ENCODE measurements at regions not wholly inside any gene's neighbourhood (a gene's known extent, or its start where the extent isn't known, plus 50 kb on each side); places are given as distances from the start of the nearest gene placed in this dataset.

DNA sequence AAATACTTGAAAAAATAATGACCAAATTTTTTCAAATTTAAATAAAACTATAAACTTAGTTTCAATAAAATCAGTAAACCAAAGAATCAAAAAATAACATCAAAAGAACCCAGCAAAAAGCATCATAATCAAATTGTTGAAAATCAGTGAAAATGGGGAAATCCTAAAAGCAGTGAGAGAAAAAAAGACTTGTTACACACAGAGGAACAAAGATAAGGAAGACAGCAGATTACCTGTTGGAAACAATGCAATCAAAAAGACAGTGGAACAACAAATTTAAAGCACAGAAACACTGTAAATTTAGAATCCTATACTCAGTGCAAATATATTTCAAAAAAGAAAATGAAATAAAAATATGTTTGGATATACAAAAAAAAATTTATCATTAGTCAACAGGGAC is 156.2 kb upstream of the LMCD1 start:
- H3K4me1 ChIP-seq: peaks cover 0 to 4% (median 0%) of the 10 kb centered on the region in 4 donors
- peaks cover 0 to 20% (median 6%) of the 10 kb centered on the region in 4 donors for H3K9me3 ChIP-seq
- DNase-seq: no peak
- H3K36me3 ChIP-seq: no peaks in the 10 kb centered on the region
- intact Hi-C loops (cut with DNase I; ENCODE audit: low total_unique reads): no loop called here
- H3K27me3 ChIP-seq: no peaks in the 10 kb centered on the region
- no peak overlapping the region for H3K4me3 ChIP-seq
- TF ChIP-seq POLR2AphosphoS5 (IDR thresholded peaks at IDR 0.05) (no peak), EP300 (IDR thresholded peaks at IDR 0.05) (no peak), POLR2A (IDR thresholded peaks at IDR 0.05) (no peak)
- TF ChIP-seq, protein P1, sequence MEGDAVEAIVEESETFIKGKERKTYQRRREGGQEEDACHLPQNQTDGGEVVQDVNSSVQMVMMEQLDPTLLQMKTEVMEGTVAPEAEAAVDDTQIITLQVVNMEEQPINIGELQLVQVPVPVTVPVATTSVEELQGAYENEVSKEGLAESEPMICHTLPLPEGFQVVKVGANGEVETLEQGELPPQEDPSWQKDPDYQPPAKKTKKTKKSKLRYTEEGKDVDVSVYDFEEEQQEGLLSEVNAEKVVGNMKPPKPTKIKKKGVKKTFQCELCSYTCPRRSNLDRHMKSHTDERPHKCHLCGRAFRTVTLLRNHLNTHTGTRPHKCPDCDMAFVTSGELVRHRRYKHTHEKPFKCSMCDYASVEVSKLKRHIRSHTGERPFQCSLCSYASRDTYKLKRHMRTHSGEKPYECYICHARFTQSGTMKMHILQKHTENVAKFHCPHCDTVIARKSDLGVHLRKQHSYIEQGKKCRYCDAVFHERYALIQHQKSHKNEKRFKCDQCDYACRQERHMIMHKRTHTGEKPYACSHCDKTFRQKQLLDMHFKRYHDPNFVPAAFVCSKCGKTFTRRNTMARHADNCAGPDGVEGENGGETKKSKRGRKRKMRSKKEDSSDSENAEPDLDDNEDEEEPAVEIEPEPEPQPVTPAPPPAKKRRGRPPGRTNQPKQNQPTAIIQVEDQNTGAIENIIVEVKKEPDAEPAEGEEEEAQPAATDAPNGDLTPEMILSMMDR (IDR thresholded peaks at IDR 0.05): no peak
- H3K27ac ChIP-seq: no peak overlapping the region

DNA sequence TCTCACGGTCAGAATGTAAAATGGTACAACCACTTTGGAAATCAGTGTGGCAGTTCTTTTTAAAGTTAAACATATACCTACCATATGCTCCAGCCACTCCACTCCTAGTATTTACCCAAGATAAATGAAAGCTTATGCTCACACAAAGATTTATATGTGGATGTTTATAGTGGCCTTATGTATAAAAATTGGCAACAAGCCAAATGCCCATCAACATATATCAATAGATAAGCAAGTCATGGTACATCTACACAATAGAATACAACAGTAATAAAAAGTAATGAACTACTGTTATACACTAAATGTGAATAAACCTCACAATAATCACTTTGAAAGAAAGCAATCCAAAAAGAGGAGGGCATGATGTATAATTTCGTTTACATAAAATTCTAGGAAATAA is 153.5 kb upstream of the LMCD1 start:
- no peak for DNase-seq
- intact Hi-C loops (cut with DNase I; ENCODE audit: low total_unique reads): no loop called here
- peaks cover 0 to 20% (median 6%) of the 10 kb centered on the region in 4 donors for H3K9me3 ChIP-seq
- no peaks in the 10 kb centered on the region for H3K4me1 ChIP-seq
- H3K36me3 ChIP-seq: no peaks in the 10 kb centered on the region
- H3K4me3 ChIP-seq: no peak overlapping the region
- TF ChIP-seq, protein P1 (IDR thresholded peaks at IDR 0.05): no peak
- TF ChIP-seq EP300 (IDR thresholded peaks at IDR 0.05) (no peak), POLR2A (IDR thresholded peaks at IDR 0.05) (no peak), POLR2AphosphoS5 (IDR thresholded peaks at IDR 0.05) (no peak)
- no peak overlapping the region for H3K27ac ChIP-seq
- H3K27me3 ChIP-seq: no peaks in the 10 kb centered on the region
- 73 to 87% (median 81%) methylated on average over 2 of the region's 2 CpGs for WGBS, 5 donors

DNA sequence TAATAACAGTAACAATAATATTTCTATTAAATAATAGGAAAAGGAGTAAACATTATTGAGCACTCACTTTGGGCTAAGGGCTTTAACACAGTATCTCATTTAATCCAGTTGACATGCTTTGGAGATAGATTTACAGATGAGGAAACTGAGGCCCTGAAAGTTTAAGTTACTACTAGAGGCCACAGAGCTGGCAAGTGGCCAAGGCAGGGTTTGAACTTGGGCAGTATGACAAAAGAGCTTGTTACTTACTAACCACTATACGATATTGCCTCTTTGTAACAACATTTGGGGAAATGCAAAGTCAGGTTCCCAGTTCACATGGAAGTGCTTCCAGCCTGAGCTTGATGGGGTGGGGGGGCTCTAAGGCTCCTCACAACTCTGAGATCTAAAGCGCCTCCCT is 149.1 kb upstream of the LMCD1 start:
- TF ChIP-seq POLR2AphosphoS5 (IDR thresholded peaks at IDR 0.05) (no peak), EP300 (IDR thresholded peaks at IDR 0.05) (no peak), POLR2A (IDR thresholded peaks at IDR 0.05) (no peak)
- TF ChIP-seq, protein P1 (IDR thresholded peaks at IDR 0.05): no peak
- WGBS, 5 donors: 82 to 100% (median 90%) methylated on average over 2 of the region's 2 CpGs
- no peak overlapping the region for H3K4me3 ChIP-seq
- H3K9me3 ChIP-seq: peaks cover 0 to 7% (median 2%) of the 10 kb centered on the region in 4 donors
- no peaks in the 10 kb centered on the region for H3K4me1 ChIP-seq
- H3K27me3 ChIP-seq: no peaks in the 10 kb centered on the region
- intact Hi-C loops (cut with DNase I; ENCODE audit: low total_unique reads): no loop called here
- H3K27ac ChIP-seq: no peak overlapping the region
- no peaks in the 10 kb centered on the region for H3K36me3 ChIP-seq
- no peak for DNase-seq

DNA sequence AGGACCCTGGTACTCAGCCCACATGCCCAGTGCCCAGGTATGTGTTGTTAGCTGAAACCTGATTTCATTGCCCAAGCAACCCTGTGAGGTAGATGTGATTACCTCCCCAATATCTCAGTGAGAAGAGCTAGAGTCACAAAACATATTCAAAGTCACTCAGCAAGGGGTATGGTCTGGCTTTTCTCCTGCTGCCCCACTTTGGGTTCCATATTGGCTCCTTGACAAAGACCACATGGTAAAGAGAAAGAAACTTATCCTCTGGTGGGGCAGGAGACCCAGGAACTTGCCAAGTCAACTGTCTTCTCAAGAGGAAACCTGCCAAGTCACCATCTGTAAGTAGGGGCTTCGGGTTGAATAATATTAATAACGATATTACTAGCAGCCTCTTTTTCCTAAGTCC is 148.3 kb upstream of the LMCD1 start:
- intact Hi-C loops (cut with DNase I; ENCODE audit: low total_unique reads): no loop called here

More for the DNA sequence above, 148.3 kb upstream of the LMCD1 start:
- H3K36me3 ChIP-seq: no peaks in the 10 kb centered on the region
- no peak overlapping the region for H3K4me3 ChIP-seq
- no peaks in the 10 kb centered on the region for H3K4me1 ChIP-seq
- no peak overlapping the region for H3K27ac ChIP-seq
- WGBS, 5 donors: 88 to 100% (median 89%) methylated on average over 2 of the region's 2 CpGs
- H3K27me3 ChIP-seq: no peaks in the 10 kb centered on the region
- DNase-seq: no peak
- TF ChIP-seq EP300 (IDR thresholded peaks at IDR 0.05) (no peak), POLR2AphosphoS5 (IDR thresholded peaks at IDR 0.05) (no peak), POLR2A (IDR thresholded peaks at IDR 0.05) (no peak)
- TF ChIP-seq, protein P1 (IDR thresholded peaks at IDR 0.05): no peak
- H3K9me3 ChIP-seq: peaks cover 0 to under 1% (median 0%) of the 10 kb centered on the region in 4 donors

Measured in stomach (tissue), 8 donors.